A549 (cell line): ENCODE measurements at regions not wholly inside any gene's neighbourhood (a gene's known extent, or its start where the extent isn't known, plus 50 kb on each side); places are given as distances from the start of the nearest gene placed in this dataset.

Experiments
- ATAC-seq, 2 experiments: fragments of 200-7000 bp in 1 of 2; fragments of >200 bp in 1 of 2; cut with Nextera tagmentation in 1 of 2; cut with Tn5 transposase in 1 of 2; 3 replicates each; pipeline versions ENCODE4 v1.8.0 to v1.9.1; 2018 to 2020; ENCODE audit warnings: mild to moderate bottlenecking in 1 of 2, moderate library complexity in 1 of 2
- CTCF ChIA-PET: fragments of 300-600 bp; sonication (Branson Sonifier 250); formaldehyde crosslinking; extraction: SDS; loops from one replicate; lab custom pipeline; 2021; ENCODE audit warnings: antibody characterized with exemption, inconsistent platforms; lab: Yijun Ruan, JAX
- POLR2A ChIA-PET: fragments of 350-600 bp; formaldehyde crosslinking; extraction: SDS; loops from one replicate; lab custom pipeline; 2021; ENCODE audit warnings: antibody characterized with exemption, inconsistent platforms; lab: Yijun Ruan, JAX
- DNase-seq, 2 experiments: peaks; one replicate each; pipeline versions ENCODE4 v3.0.0 to v3.0.0-alpha.2; 2011 to 2016; ENCODE audit warnings: low read depth in 1 of 2, low spot score in 1 of 2
- FAIRE-seq: peaks from 2 replicates; lab custom pipeline; 2011; peaks lifted over from hg19 to GRCh38; lab: Jason Lieb, UNC
- H3K27ac ChIP-seq, 2 experiments: fragments of >200 bp; sonication (Bioruptor Twin); formaldehyde crosslinking; 3 replicates each; pipeline ENCODE4 v1.5.1; 2016 to 2017
- H3K4me1 ChIP-seq: fragments of >200 bp; sonication (Bioruptor Twin); formaldehyde crosslinking; 3 replicates; pipeline ENCODE4 v1.6.1; 2016
- H3K4me2 ChIP-seq: fragments of >200 bp; sonication (Bioruptor Twin); formaldehyde crosslinking; 3 replicates; pipeline ENCODE4 v1.6.1; 2016
- H3K4me3 ChIP-seq: fragments of >200 bp; sonication (Bioruptor Twin); formaldehyde crosslinking; 3 replicates; pipeline ENCODE4 v1.5.1; 2016
- H3K9me3 ChIP-seq: fragments of >200 bp; sonication (Bioruptor Twin); formaldehyde crosslinking; 3 replicates; pipeline ENCODE4 v1.6.1; 2016
- CEBPB ChIP-seq, 2 experiments: fragments of >200 bp in 1 of 2; sonication (Bioruptor Twin) in 1 of 2; formaldehyde crosslinking in 1 of 2; IDR thresholded peaks; 2 replicates each; pipeline ENCODE4 v1.6.1; 2012 to 2016
- EHMT2 ChIP-seq: fragments of 200-600 bp; sonication (generic); IDR thresholded peaks from 2 replicates; pipeline ENCODE4 v1.6.1; 2016; ENCODE audit warnings: antibody characterized with exemption, low read depth, mild to moderate bottlenecking, moderate library complexity
- FOXS1 ChIP-seq: fragments of 250-450 bp; sonication (Bioruptor Pico); IDR thresholded peaks from 2 replicates; pipeline ENCODE4 v1.5.0; 2020; ENCODE audit warnings: mild to moderate bottlenecking, moderate library complexity
- HDAC2 ChIP-seq: fragments of 200-600 bp; sonication (generic); IDR thresholded peaks from 2 replicates; pipeline ENCODE4 v1.6.1; 2016
- HOXA7 ChIP-seq: fragments of 250-450 bp; sonication (Bioruptor Pico); IDR thresholded peaks from 2 replicates; pipeline ENCODE4 v1.5.0; 2020; ENCODE audit warnings: mild to moderate bottlenecking, moderate library complexity
- KDM1A ChIP-seq: fragments of 200-600 bp; sonication (generic); IDR thresholded peaks from 2 replicates; pipeline ENCODE4 v1.6.1; 2016; ENCODE audit warnings: low read depth, mild to moderate bottlenecking
- MAZ ChIP-seq: fragments of 150-350 bp; IDR thresholded peaks from 2 replicates; pipeline ENCODE4 v1.6.1; 2014; ENCODE audit warnings: antibody characterized with exemption, low read depth, low read length, borderline replicate concordance
- NFE2L2 ChIP-seq: fragments of 150-350 bp; conservative IDR thresholded peaks from 2 replicates; pipeline ENCODE4 v1.6.1; 2014; ENCODE audit warnings: low read length
- PHF8 ChIP-seq: fragments of 200-600 bp; sonication (generic); IDR thresholded peaks from 2 replicates; pipeline ENCODE4 v1.6.1; 2016; ENCODE audit warnings: low read depth, mild to moderate bottlenecking, antibody characterized with exemption, moderate library complexity, borderline replicate concordance
- ZC3H11A ChIP-seq: fragments of 450-650 bp; IDR thresholded peaks from 2 replicates; pipeline ENCODE4 v1.6.1; 2014; ENCODE audit warnings: antibody characterized with exemption, mild to moderate bottlenecking
- WGBS: methylation state at CpG from one replicate; pipeline ENCODE4 v1.1.6; 2017; ENCODE audit errors: missing lambda C conversion rate; 5-methylcytosine and 5-hydroxymethylcytosine counted together

GRCh38 chr3:190172751-190173150 lies 52.1 kb upstream of the P3H2 start:
- 77% methylated on average over 2 of the region's 2 CpGs for WGBS
- DNase-seq (no peak), FAIRE-seq (no peak), ATAC-seq (no peak)
- Histone ChIP-seq H3K27ac (no peak overlapping the region), H3K4me3 (no peak overlapping the region), H3K4me1 (peaks cover 22% of the 10 kb centered on the region), H3K9me3 (no peaks in the 10 kb centered on the region), H3K4me2 (no peak overlapping the region)
- ChIA-PET CTCF (no interaction called here), POLR2A (no interaction called here)
- TF ChIP-seq CEBPB (IDR thresholded peaks at IDR 0.05) (no peak), ZC3H11A (no peak), FOXS1 (no peak), HOXA7 (CRISPR knock-in tag) (no peak), EHMT2 (no peak), PHF8 (no peak), MAZ (no peak), KDM1A (no peak), NFE2L2 (no peak), HDAC2 (no peak)
